HL-60 (cell line): ENCODE measurements at regions not wholly inside any gene's neighbourhood (a gene's known extent, or its start where the extent isn't known, plus 50 kb on each side); places are given as distances from the start of the nearest gene placed in this dataset.

Experiments used
- DNase-seq, 2 experiments: peaks; one replicate each; pipeline ENCODE4 v3.0.0-alpha.2; 2010 to 2020; ENCODE audit warnings: low read depth in 1 of 2, low spot score in 1 of 2
- H3K27ac ChIP-seq: fragments of 250-450 bp; sonication (Bioruptor Pico); replicated peaks from 2 replicates; pipeline ENCODE4 v1.5.1; 2020; ENCODE audit warnings: mild to moderate bottlenecking, moderate library complexity
- H3K27me3 ChIP-seq: fragments of 250-450 bp; sonication (Bioruptor Pico); 2 replicates; pipeline ENCODE4 v1.5.1; 2021; ENCODE audit warnings: mild to moderate bottlenecking, moderate library complexity; ENCODE audit not compliant: insufficient read depth, poor library complexity, severe bottlenecking
- H3K4me3 ChIP-seq: replicated peaks from 2 replicates; pipeline ENCODE4 v1.5.1; 2011; ENCODE audit warnings: mild to moderate bottlenecking, control low read depth, low read length; ENCODE audit not compliant: insufficient read depth
- GABPA ChIP-seq: IDR thresholded peaks from 2 replicates; pipeline ENCODE4 v1.6.1; 2012; ENCODE audit warnings: low read depth
- POLR2AphosphoS5 ChIP-seq: IDR thresholded peaks from 2 replicates; pipeline ENCODE4 v1.6.1; 2012; ENCODE audit warnings: low read depth
- SPI1 ChIP-seq: IDR thresholded peaks from 2 replicates; pipeline ENCODE4 v1.6.1; 2012; ENCODE audit warnings: low read depth, mild to moderate bottlenecking, borderline replicate concordance
- TF ChIP-seq, protein P1 (sequence below): IDR thresholded peaks from one replicate; pipeline ENCODE4 v1.5.1; 2011; ENCODE audit warnings: low read length, control low read depth, inconsistent platforms; ENCODE audit not compliant: insufficient read depth
- TF ChIP-seq, protein P2 (sequence below): IDR thresholded peaks from 2 replicates; pipeline ENCODE4 v1.6.1; 2012; ENCODE audit warnings: low read depth; ENCODE audit not compliant: insufficient replicate concordance

DNA sequence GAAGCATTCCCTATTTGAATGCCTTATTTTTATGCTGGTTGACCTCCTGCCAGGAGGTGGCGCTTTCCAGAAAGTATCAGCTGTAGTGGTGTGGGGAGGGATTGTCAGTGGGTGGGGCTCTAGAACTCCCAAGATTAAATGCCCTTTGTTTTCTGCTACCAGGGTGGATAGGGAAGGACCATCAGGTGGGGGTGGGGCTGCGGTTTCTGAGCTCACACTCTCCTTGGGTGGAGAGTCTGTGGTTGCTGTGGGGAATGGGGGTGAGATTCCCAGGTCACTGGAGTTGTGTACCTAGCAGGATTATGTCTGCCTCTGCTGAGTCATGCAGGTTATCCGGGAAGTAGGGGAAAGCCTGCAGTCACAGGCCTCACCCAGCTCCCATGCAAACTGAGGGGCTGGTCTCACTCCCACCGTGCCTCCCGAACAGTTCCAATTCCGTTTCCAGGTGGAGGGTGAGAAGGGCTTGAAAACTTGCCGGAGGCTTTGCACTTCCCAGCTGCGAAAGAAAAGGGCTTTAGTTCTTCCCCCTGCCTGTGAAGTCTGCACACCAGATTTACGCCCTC lies 68.3 kb downstream of the ALG10B start:
- H3K27ac ChIP-seq, result no peak overlapping the region
- TF ChIP-seq, protein P1, sequence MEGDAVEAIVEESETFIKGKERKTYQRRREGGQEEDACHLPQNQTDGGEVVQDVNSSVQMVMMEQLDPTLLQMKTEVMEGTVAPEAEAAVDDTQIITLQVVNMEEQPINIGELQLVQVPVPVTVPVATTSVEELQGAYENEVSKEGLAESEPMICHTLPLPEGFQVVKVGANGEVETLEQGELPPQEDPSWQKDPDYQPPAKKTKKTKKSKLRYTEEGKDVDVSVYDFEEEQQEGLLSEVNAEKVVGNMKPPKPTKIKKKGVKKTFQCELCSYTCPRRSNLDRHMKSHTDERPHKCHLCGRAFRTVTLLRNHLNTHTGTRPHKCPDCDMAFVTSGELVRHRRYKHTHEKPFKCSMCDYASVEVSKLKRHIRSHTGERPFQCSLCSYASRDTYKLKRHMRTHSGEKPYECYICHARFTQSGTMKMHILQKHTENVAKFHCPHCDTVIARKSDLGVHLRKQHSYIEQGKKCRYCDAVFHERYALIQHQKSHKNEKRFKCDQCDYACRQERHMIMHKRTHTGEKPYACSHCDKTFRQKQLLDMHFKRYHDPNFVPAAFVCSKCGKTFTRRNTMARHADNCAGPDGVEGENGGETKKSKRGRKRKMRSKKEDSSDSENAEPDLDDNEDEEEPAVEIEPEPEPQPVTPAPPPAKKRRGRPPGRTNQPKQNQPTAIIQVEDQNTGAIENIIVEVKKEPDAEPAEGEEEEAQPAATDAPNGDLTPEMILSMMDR, result no peak
- TF ChIP-seq SPI1, result no peak
- no peak for TF ChIP-seq POLR2AphosphoS5
- TF ChIP-seq GABPA, result no peak
- TF ChIP-seq, protein P2, sequence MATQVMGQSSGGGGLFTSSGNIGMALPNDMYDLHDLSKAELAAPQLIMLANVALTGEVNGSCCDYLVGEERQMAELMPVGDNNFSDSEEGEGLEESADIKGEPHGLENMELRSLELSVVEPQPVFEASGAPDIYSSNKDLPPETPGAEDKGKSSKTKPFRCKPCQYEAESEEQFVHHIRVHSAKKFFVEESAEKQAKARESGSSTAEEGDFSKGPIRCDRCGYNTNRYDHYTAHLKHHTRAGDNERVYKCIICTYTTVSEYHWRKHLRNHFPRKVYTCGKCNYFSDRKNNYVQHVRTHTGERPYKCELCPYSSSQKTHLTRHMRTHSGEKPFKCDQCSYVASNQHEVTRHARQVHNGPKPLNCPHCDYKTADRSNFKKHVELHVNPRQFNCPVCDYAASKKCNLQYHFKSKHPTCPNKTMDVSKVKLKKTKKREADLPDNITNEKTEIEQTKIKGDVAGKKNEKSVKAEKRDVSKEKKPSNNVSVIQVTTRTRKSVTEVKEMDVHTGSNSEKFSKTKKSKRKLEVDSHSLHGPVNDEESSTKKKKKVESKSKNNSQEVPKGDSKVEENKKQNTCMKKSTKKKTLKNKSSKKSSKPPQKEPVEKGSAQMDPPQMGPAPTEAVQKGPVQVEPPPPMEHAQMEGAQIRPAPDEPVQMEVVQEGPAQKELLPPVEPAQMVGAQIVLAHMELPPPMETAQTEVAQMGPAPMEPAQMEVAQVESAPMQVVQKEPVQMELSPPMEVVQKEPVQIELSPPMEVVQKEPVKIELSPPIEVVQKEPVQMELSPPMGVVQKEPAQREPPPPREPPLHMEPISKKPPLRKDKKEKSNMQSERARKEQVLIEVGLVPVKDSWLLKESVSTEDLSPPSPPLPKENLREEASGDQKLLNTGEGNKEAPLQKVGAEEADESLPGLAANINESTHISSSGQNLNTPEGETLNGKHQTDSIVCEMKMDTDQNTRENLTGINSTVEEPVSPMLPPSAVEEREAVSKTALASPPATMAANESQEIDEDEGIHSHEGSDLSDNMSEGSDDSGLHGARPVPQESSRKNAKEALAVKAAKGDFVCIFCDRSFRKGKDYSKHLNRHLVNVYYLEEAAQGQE, result no peak
- no peaks in the 10 kb centered on the region for H3K27me3 ChIP-seq
- H3K4me3 ChIP-seq, result no peak overlapping the region
- DNase-seq, result peak in 1 of 2 experiments; percentile 8

DNA sequence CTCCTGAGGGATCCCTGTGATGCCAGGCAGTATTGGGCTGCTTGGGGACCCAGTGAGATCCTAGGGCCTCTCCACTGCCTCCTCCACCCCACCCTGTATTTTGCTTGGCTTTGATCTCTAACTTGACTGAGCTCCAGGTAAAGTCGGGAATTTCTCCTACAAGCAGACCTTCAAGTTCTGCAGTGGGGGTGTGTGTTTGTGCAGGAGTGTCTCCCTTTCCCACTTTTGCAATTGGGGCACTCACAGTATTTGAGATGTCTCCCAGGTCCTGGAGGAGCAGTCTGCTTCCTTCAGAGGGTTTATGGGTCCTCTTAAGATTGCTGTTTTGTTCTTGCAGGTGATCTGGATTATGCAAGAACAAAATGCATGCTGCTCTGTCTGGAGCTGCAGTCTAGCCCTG lies 68.9 kb downstream of the ALG10B start:
- TF ChIP-seq GABPA, result no peak
- TF ChIP-seq SPI1, result no peak
- TF ChIP-seq, protein P1, result no peak
- TF ChIP-seq, protein P2, result no peak
- no peak for TF ChIP-seq POLR2AphosphoS5
- Histone ChIP-seq H3K4me3 (no peak overlapping the region), H3K27ac (no peak overlapping the region), H3K27me3 (no peaks in the 10 kb centered on the region)
- no peak for DNase-seq

DNA sequence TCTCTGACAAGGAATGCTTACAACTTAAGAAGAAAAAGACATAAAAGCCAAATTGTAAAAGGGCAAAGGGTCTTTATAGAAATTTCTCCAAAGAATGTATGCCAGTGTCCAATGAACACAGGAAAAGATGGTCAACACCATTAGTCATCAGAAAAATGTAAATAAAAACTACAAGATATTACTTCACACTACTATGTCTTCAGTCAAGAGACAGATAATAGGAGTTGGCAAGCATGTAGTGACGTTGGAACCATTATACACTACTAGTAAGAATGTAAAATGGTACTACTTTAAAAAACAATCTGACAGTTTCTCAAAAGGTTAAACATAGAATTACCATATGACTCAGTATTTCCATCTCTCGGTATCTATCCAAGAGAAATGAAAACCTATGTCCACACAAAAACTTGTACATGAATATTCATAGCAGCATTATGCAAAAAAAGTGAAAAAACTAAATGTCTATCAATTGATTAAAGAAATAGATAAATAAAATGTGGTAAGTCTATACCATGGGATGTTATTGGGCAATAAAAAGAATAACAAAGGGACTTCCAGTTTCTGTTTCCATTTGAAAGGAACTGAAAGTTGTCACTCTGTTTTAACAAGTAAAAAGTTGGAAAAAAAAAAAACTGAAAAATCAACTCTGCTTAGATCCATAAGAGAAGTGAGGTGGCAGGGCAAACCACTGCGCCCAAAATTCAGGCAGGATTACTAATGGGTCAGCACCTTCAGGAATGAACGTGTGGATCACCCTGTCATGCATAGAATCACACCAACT lies 69.8 kb downstream of the ALG10B start:
- Histone ChIP-seq H3K27ac (no peak overlapping the region), H3K4me3 (no peak overlapping the region), H3K27me3 (no peaks in the 10 kb centered on the region)
- no peak for TF ChIP-seq GABPA
- TF ChIP-seq, protein P1, result no peak
- no peak for TF ChIP-seq SPI1
- TF ChIP-seq POLR2AphosphoS5, result no peak
- TF ChIP-seq, protein P2, result no peak
- DNase-seq, result peak in 1 of 2 experiments; percentile 29
